ENCODE measurements at regions not wholly inside any gene's neighbourhood (a gene's known extent, or its start where the extent isn't known, plus 50 kb on each side); places are given as distances from the start of the nearest gene placed in this dataset.

DNA sequence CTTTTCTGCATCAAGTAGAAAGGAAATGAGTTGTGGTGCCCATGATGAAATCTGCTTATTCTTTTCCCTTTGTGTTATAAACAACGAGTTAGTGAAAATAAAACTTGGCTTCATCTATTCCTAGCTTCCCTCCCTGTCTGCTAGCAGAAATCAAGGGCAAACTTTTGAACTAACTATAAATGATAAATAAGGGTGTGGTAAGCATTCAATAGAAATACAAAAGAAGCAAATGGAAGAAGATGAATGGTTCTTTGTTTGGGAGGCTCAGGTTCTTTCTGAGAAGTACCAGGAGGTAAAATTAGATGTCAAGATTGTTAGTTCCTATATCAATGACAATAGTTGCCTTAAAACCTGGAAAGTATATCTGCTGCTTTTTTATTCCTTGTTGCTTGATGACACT is 275.3 kb upstream of the PRR20A start:
- TF ChIP-seq KLF1 (tag by site-specific recombination; IDR thresholded peaks at IDR 0.05) = no peak
- TF ChIP-seq, protein P1, sequence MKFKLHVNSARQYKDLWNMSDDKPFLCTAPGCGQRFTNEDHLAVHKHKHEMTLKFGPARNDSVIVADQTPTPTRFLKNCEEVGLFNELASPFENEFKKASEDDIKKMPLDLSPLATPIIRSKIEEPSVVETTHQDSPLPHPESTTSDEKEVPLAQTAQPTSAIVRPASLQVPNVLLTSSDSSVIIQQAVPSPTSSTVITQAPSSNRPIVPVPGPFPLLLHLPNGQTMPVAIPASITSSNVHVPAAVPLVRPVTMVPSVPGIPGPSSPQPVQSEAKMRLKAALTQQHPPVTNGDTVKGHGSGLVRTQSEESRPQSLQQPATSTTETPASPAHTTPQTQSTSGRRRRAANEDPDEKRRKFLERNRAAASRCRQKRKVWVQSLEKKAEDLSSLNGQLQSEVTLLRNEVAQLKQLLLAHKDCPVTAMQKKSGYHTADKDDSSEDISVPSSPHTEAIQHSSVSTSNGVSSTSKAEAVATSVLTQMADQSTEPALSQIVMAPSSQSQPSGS (tag by site-specific recombination; IDR thresholded peaks at IDR 0.05; ENCODE audit: low read depth) = no peak
- TF ChIP-seq, protein P2, sequence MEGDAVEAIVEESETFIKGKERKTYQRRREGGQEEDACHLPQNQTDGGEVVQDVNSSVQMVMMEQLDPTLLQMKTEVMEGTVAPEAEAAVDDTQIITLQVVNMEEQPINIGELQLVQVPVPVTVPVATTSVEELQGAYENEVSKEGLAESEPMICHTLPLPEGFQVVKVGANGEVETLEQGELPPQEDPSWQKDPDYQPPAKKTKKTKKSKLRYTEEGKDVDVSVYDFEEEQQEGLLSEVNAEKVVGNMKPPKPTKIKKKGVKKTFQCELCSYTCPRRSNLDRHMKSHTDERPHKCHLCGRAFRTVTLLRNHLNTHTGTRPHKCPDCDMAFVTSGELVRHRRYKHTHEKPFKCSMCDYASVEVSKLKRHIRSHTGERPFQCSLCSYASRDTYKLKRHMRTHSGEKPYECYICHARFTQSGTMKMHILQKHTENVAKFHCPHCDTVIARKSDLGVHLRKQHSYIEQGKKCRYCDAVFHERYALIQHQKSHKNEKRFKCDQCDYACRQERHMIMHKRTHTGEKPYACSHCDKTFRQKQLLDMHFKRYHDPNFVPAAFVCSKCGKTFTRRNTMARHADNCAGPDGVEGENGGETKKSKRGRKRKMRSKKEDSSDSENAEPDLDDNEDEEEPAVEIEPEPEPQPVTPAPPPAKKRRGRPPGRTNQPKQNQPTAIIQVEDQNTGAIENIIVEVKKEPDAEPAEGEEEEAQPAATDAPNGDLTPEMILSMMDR (tag by site-specific recombination; IDR thresholded peaks at IDR 0.05) = no peak
- no peak for TF ChIP-seq GLI4 (tag by site-specific recombination; IDR thresholded peaks at IDR 0.05)
- no peak for TF ChIP-seq YY1 (tag by site-specific recombination; IDR thresholded peaks at IDR 0.05)
- no peak for TF ChIP-seq ZNF114 (tag by site-specific recombination; IDR thresholded peaks at IDR 0.05)
- TF ChIP-seq, protein P3, sequence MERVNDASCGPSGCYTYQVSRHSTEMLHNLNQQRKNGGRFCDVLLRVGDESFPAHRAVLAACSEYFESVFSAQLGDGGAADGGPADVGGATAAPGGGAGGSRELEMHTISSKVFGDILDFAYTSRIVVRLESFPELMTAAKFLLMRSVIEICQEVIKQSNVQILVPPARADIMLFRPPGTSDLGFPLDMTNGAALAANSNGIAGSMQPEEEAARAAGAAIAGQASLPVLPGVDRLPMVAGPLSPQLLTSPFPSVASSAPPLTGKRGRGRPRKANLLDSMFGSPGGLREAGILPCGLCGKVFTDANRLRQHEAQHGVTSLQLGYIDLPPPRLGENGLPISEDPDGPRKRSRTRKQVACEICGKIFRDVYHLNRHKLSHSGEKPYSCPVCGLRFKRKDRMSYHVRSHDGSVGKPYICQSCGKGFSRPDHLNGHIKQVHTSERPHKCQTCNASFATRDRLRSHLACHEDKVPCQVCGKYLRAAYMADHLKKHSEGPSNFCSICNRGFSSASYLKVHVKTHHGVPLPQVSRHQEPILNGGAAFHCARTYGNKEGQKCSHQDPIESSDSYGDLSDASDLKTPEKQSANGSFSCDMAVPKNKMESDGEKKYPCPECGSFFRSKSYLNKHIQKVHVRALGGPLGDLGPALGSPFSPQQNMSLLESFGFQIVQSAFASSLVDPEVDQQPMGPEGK (tag by site-specific recombination; IDR thresholded peaks at IDR 0.05) = no peak
- no peak for TF ChIP-seq ZFP3 (tag by site-specific recombination; IDR thresholded peaks at IDR 0.05; ENCODE audit: low read depth)
- TF ChIP-seq ZNF514 (tag by site-specific recombination; IDR thresholded peaks at IDR 0.05) = no peak
- TF ChIP-seq ZNF274 (IDR thresholded peaks at IDR 0.05; ENCODE audit: low read length) = no peak
- no peak for TF ChIP-seq ZNF274 (tag by site-specific recombination; IDR thresholded peaks at IDR 0.05; ENCODE audit: borderline replicate concordance)
